ENCODE measurements at regions not wholly inside any gene's neighbourhood (a gene's known extent, or its start where the extent isn't known, plus 50 kb on each side); places are given as distances from the start of the nearest gene placed in this dataset.

DNA sequence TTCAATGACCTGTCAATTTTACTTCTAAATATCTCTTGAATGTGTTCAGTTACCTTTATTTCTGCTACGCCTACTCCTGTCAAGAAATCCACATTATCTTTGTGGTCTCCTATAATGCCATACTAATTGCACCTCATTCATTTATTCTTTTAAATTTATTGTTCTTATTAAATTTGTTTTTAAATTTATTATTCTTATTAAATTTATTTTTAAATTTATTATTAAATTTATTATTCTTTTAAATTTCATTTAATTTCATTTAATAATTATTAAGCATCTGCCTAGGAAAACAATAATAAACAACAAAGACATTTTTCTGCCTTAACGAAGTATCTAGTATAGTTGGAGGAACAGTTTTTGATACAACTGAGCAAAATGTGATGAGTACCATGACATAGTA, 211.7 kb downstream of the ZPLD1 start:
- TF ChIP-seq NFIC (IDR thresholded peaks at IDR 0.05; ENCODE audit: low read depth, low read length) = no peak
- no peak for TF ChIP-seq ZNF274 (IDR thresholded peaks at IDR 0.05; ENCODE audit: insufficient read depth, insufficient read length)
- no peak for TF ChIP-seq ZZZ3 (IDR thresholded peaks at IDR 0.05; ENCODE audit: control insufficient read depth, insufficient read length, low read depth)
- no peak for TF ChIP-seq EED (IDR thresholded peaks at IDR 0.05; ENCODE audit: low read depth)
- no peak for TF ChIP-seq POLR2A (IDR thresholded peaks at IDR 0.05; ENCODE audit: low read depth, low read length)
- TF ChIP-seq, protein P1, sequence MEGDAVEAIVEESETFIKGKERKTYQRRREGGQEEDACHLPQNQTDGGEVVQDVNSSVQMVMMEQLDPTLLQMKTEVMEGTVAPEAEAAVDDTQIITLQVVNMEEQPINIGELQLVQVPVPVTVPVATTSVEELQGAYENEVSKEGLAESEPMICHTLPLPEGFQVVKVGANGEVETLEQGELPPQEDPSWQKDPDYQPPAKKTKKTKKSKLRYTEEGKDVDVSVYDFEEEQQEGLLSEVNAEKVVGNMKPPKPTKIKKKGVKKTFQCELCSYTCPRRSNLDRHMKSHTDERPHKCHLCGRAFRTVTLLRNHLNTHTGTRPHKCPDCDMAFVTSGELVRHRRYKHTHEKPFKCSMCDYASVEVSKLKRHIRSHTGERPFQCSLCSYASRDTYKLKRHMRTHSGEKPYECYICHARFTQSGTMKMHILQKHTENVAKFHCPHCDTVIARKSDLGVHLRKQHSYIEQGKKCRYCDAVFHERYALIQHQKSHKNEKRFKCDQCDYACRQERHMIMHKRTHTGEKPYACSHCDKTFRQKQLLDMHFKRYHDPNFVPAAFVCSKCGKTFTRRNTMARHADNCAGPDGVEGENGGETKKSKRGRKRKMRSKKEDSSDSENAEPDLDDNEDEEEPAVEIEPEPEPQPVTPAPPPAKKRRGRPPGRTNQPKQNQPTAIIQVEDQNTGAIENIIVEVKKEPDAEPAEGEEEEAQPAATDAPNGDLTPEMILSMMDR (IDR thresholded peaks at IDR 0.05 in 2 of 3, conservative IDR thresholded peaks at IDR 0.05 in 1 of 3; ENCODE audit: control insufficient read depth in 2 of 3, extremely low read depth in 1 of 3, insufficient read depth in 1 of 3, low read depth in 3 of 3, low read length in 3 of 3) = no peak
- no peak for TF ChIP-seq RELB (IDR thresholded peaks at IDR 0.05; ENCODE audit: low read depth)
- TF ChIP-seq SIN3A (IDR thresholded peaks at IDR 0.05; ENCODE audit: low read depth, low read length) = no peak
- TF ChIP-seq EP300 (IDR thresholded peaks at IDR 0.05; ENCODE audit: borderline replicate concordance in 1 of 2, control insufficient read depth in 1 of 2, low read depth in 2 of 2, low read length in 2 of 2) = no peak
- no peak for TF ChIP-seq CHD1 (IDR thresholded peaks at IDR 0.05; ENCODE audit: low read depth, low read length)
- no peak for TF ChIP-seq RBBP5 (conservative IDR thresholded peaks at IDR 0.05)
- no peak for TF ChIP-seq BMI1 (IDR thresholded peaks at IDR 0.05; ENCODE audit: borderline replicate concordance)
